Choroid plexus epithelial cell (primary cell): ENCODE measurements at regions not wholly inside any gene's neighbourhood (a gene's known extent, or its start where the extent isn't known, plus 50 kb on each side); places are given as distances from the start of the nearest gene placed in this dataset.

ENCODE experiments used
- DNase-seq: peaks from one replicate; pipeline ENCODE4 v3.0.0-alpha.2; 2010; ENCODE audit warnings: low read depth
- H3K4me3 ChIP-seq: 2 replicates; pipeline ENCODE4 v1.5.1; 2011; ENCODE audit warnings: low read depth, mild to moderate bottlenecking, control low read depth, low read length, moderate library complexity
- CTCF ChIP-seq: conservative IDR thresholded peaks from 2 replicates; pipeline ENCODE4 v1.5.1; 2011; ENCODE audit warnings: low read depth, mild to moderate bottlenecking, control low read depth, inconsistent platforms, low read length, moderate library complexity

DNA sequence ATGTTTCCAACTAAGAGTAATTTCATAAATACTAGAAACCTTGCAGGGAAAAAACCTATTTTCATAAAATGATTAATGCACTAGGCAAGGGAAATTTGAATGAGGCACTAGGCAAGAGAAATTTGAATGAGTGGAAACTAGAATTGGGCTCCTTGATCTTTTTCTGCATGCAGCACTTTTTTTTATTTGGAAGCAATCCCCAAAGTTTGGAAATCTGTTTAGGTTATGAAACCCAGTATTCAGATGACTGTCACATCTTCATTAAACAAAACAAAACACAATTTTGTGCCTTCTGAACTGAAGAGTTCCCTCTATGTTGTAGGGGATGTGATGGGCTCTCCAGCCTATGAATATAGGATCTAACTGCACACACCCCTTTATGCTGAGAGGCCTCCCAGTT lies 201.9 kb downstream of the BAMBI start:
- no peak for TF ChIP-seq CTCF
- H3K4me3 ChIP-seq: no peak overlapping the region
- DNase-seq: no peak

- TF ChIP-seq CTCF: no peak
- DNase-seq: no peak
- H3K4me3 ChIP-seq: no peak overlapping the region
These were observed 202.8 kb downstream of the BAMBI start for GRCh38 chr10:28879875-28880682.

GRCh38 chr10:28880683-28880950 lies 203.3 kb downstream of the BAMBI start:
- H3K4me3 ChIP-seq: no peak overlapping the region
- peak; percentile 54 for DNase-seq
- TF ChIP-seq CTCF: no peak

GRCh38 chr10:28881171-28881882 lies 204.0 kb downstream of the BAMBI start:
- no peak overlapping the region for H3K4me3 ChIP-seq
- no peak for TF ChIP-seq CTCF
- no peak for DNase-seq

DNA sequence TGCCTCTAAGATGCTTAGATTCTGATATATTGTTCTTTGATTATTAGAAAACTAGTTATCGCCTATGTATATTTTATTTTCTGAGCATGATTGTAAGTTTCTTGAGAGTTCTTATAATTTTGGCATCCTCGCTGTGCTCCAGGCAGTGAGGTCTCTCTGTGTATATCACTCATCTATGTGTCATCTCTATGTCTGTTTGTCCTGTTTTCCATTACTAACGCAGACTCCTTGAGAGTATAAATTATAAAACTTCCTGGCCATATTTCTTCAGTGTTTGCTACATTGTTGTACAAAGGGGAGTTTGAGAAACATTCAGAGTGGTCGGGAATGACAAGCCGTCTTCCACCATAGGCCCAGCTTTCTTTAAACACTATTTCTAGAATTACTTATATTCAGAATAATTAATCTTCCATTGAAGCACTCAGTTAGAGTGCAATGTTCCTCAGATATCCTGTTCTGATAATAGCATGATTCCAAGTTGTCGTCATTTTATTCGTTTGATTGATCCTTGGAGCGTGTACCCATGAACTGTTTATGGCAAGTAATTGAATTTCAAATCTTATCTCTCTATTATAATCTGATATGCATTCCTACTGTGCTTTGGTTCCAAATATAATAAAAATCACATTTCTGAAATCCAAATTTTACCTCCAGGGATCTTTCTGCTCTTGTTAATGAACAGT lies 206.6 kb downstream of the BAMBI start:
- TF ChIP-seq CTCF: no peak
- no peak overlapping the region for H3K4me3 ChIP-seq
- DNase-seq: no peak

DNA sequence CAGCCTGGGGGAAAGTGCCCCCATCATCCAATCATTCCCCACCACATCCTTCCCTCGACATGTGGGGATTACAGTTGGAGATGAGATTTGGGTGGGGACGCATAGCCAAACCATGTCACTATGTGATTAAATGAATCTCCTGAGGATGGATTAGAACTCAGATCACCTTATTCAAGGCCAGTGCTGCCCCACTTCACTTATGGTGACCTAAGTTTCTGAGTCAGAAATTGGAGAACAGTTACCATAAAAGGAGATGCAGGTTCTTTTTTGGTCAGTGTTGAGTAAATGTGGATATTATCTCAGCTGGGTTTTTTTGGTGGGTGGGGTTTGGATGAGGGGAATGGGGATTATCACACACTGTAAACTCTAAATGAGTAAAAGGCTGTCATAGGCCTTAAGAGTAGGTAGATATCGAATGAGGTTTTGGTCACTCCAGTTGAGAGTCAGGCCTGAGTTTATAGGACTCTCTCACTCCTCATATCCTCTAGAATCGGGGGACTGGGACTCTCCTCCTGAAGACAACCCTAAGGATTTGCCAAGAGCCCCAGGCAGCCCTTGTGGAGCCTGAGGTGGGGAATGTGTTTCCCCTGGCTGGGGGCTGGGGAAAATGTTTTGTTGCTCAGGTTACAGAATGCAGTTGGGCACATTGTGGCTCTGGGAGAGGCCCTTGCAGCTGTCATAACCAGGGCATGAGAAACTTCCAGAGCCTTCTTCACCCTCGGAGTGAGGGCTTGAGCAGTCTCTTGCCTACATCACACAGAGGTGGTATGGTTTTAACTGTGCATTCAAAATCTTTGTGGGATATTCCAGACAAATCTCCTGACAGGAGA lies 213.0 kb downstream of the BAMBI start:
- no peak for TF ChIP-seq CTCF
- no peak overlapping the region for H3K4me3 ChIP-seq
- no peak for DNase-seq
